Thoracic aorta (tissue), 2 donors: ENCODE measurements at regions not wholly inside any gene's neighbourhood (a gene's known extent, or its start where the extent isn't known, plus 50 kb on each side); places are given as distances from the start of the nearest gene placed in this dataset.

Experiments
- ATAC-seq: fragments of 150-250 bp; one replicate; pipeline ENCODE4 v1.8.0; 2017; ENCODE audit warnings: low read depth; ENCODE audit not compliant: insufficient number of reproducible peaks, low FRiP score
- DNase-seq: peaks from one replicate; pipeline ENCODE4 v3.0.0-alpha.2; 2020; ENCODE audit warnings: low spot score
- H3K27ac ChIP-seq, 2 donors: fragments of 200-600 bp; sonication (generic); 1 replicate in 1 of 2; 2 replicates in 1 of 2; pipeline ENCODE4 v1.5.1; 2016; ENCODE audit warnings: mild to moderate bottlenecking in 2 of 2, moderate library complexity in 2 of 2
- H3K27me3 ChIP-seq: fragments of 200-600 bp; sonication (generic); replicated peaks from 2 replicates; pipeline ENCODE4 v1.6.0; 2016; ENCODE audit warnings: mild to moderate bottlenecking; ENCODE audit not compliant: insufficient read depth
- H3K36me3 ChIP-seq: fragments of 200-600 bp; sonication (generic); one replicate; pipeline ENCODE4 v1.5.1; 2016
- H3K4me1 ChIP-seq, 2 donors: fragments of 200-600 bp; sonication (generic); 1 replicate in 1 of 2; 2 replicates in 1 of 2; pipeline versions ENCODE4 v1.5.1 to v1.6.0; 2016; ENCODE audit warnings: low read depth in 2 of 2, mild to moderate bottlenecking in 1 of 2; ENCODE audit not compliant: control insufficient read depth in 1 of 2
- H3K4me3 ChIP-seq: fragments of 200-600 bp; sonication (generic); 2 replicates; pipeline ENCODE4 v1.5.1; 2016; ENCODE audit warnings: mild to moderate bottlenecking
- H3K9me3 ChIP-seq: fragments of 200-600 bp; sonication (generic); 2 replicates; pipeline ENCODE4 v1.5.1; 2016
- CTCF ChIP-seq: fragments of 200-600 bp; sonication (generic); IDR thresholded peaks from one replicate; pipeline ENCODE4 v1.5.1; 2019; ENCODE audit warnings: antibody characterized with exemption

DNA sequence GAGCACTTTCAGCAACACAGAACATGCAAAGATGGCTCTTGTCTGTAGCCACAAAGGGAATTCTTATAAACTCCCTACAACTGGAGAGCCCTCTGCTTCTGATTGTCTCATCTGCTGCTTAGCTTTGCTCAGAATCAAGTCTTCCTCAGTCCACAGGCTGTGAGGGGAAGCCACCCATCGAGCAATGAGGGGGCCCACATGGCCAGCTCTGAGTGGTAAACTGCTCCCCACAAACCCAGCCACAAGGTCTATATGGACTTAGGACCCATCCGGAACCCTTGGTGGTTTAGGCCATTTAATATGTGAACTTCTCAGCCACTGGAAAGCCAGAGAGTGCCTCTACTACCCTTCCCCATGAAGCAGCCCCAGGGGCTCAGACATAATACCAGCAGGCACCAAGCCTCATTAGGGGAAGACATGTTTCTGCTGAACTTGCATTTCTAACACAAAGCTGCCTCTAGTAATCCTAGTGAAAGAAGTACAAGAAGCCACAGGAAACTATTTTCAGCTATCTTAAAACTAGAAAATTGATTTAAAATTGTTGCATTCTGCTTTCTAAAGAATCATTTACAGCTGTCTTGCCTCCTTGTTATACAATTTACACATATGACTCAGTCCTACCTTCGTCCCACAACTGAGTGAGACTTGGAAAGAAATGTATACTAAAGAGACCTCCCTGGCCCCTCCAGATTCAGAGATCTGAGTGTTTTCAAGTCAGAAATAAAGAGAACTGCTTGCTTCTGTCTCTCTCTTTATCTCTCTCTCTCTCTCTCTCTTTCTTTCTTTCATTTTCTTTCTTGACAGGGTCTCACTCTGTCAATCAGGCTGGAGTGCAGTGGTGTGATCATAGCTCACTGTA is 90.2 kb downstream of the ESM1 start:
- TF ChIP-seq CTCF: no peak
- no peak overlapping the region for H3K27ac ChIP-seq
- no peaks in the 10 kb centered on the region for H3K4me1 ChIP-seq
- H3K9me3 ChIP-seq: no peaks in the 10 kb centered on the region
- no peaks in the 10 kb centered on the region for H3K36me3 ChIP-seq
- DNase-seq (no peak), ATAC-seq (no peak)
- H3K27me3 ChIP-seq: no peaks in the 10 kb centered on the region
- H3K4me3 ChIP-seq: no peak overlapping the region

GRCh38 chr5:54889826-54890225 is 95.6 kb downstream of the ESM1 start:
- Histone ChIP-seq H3K27me3 (no peaks in the 10 kb centered on the region), H3K27ac (no peak overlapping the region), H3K4me1 (no peaks in the 10 kb centered on the region), H3K36me3 (no peaks in the 10 kb centered on the region), H3K9me3 (no peaks in the 10 kb centered on the region), H3K4me3 (no peak overlapping the region)
- no peak for TF ChIP-seq CTCF
- DNase-seq (no peak), ATAC-seq (no peak)

DNA sequence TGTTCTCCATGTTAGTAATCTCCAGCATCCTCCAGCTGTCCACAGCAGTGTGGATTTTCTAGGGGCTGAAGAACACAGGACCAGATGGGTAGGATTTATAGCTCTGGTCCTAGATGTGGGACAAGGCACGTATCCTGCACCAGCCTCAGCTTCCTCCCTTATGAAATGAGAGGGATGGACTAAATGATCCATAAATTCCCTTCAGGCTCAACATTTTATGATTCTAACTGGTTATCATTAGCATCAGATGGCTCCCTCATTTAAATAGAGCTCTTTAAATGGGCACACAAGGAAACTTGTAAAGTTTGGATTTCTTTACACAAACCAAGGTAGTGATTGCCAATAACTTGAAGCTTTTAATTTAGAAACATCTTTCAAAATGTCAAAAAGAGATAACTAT is 97.7 kb downstream of the ESM1 start:
- no peak for ATAC-seq
- Histone ChIP-seq H3K4me1 (peaks cover 0 to 5% of the 10 kb centered on the region in 2 donors), H3K27me3 (no peaks in the 10 kb centered on the region), H3K4me3 (no peak overlapping the region), H3K9me3 (no peaks in the 10 kb centered on the region), H3K27ac (no peak overlapping the region), H3K36me3 (no peaks in the 10 kb centered on the region)
- no peak for TF ChIP-seq CTCF
- DNase-seq: no peak

- no peak for DNase-seq
- no peaks in the 10 kb centered on the region for H3K36me3 ChIP-seq
- H3K27me3 ChIP-seq: no peaks in the 10 kb centered on the region
- no peak for TF ChIP-seq CTCF
- H3K9me3 ChIP-seq: no peaks in the 10 kb centered on the region
- peaks cover 0 to 5% of the 10 kb centered on the region in 2 donors for H3K4me1 ChIP-seq
- no peak overlapping the region for H3K4me3 ChIP-seq
- no peak for ATAC-seq
- H3K27ac ChIP-seq: no peak overlapping the region
These were observed 98.5 kb downstream of the ESM1 start for GRCh38 chr5:54886866-54887265.

GRCh38 chr5:54885636-54886035 is 99.8 kb downstream of the ESM1 start:
- no peaks in the 10 kb centered on the region for H3K36me3 ChIP-seq
- no peak for DNase-seq
- H3K9me3 ChIP-seq: no peaks in the 10 kb centered on the region
- H3K4me1 ChIP-seq: peaks cover 0 to 5% of the 10 kb centered on the region in 2 donors
- H3K27ac ChIP-seq: no peak overlapping the region
- no peak overlapping the region for H3K4me3 ChIP-seq
- no peaks in the 10 kb centered on the region for H3K27me3 ChIP-seq
- no peak for ATAC-seq
- no peak for TF ChIP-seq CTCF
